Activated CD4-positive, alpha-beta T cell treated with anti-CD3 and anti-CD28 coated beads, Interleukin-2, amount 10 ng/mL, durations not matched to agents 24 days and 14 days (primary cell): ENCODE measurements at regions not wholly inside any gene's neighbourhood (a gene's known extent, or its start where the extent isn't known, plus 50 kb on each side); places are given as distances from the start of the nearest gene placed in this dataset.
"Not testable (repeated sequence)": the region's sequence is repeated elsewhere in the genome, so short reads cannot be mapped to it uniquely, and the experiment has no call there.

Experiments
- DNase-seq: peaks from one replicate; pipeline ENCODE4 v3.0.0; 2022
- H3K27ac Mint-ChIP-seq: one replicate; pipeline ENCODE4 v1.8.0; 2022; ENCODE audit warnings: mild to moderate bottlenecking, mixed read lengths
- H3K27me3 Mint-ChIP-seq: one replicate; pipeline ENCODE4 v1.8.0; 2022; ENCODE audit warnings: mixed read lengths
- H3K36me3 Mint-ChIP-seq: one replicate; pipeline ENCODE4 v1.8.0; 2022; ENCODE audit warnings: low read depth, mild to moderate bottlenecking, mixed read lengths
- H3K4me1 Mint-ChIP-seq: one replicate; pipeline ENCODE4 v1.8.0; 2021; ENCODE audit warnings: mixed read lengths
- H3K4me3 Mint-ChIP-seq: one replicate; pipeline ENCODE4 v1.8.0; 2022; ENCODE audit warnings: mild to moderate bottlenecking, moderate library complexity, mixed read lengths
- H3K9me3 Mint-ChIP-seq: one replicate; pipeline ENCODE4 v1.8.0; 2021; ENCODE audit warnings: mixed read lengths
- intact Hi-C: fragments of 100-400 bp; cut with micrococcal nuclease; formaldehyde crosslinking; loops from one replicate; pipeline ENCODE4 v1.15.1; 2023

DNA sequence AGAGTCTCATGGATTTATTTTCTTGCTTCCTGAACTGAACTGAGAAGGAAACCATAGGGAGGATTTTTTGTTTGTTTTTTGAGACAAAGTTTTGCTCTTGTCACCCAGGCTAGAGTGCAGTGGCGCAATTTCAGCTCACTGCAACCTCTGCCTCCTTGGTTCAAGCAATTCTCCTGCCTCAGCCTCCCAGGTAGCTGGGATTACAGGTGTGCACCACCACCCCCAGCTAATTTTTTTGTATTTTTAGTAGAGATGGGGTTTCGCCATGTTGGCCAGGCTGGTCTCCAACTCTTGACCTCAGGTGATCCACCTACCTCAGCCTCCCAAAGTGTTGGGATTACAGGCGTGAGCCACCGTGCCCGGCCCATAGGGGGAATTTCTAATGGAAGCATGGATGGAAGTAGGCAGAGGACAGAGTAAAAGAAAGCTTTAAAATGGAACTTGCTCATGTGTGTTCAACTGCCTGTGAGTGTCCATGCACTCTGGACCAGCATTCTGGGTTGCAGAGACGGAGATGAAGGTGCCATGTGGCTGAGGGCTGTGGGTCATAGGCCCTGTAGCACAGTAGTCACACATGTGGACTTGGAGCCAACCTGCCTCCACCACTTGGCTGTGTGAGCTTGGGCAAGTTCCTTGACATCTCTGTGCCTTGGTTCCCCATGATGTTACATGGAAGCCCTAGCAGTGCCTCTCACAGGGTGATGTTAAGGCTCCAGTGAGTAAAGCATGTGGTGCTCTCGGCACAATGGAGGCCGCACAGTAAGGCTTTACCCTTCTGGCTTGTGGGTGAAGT, 68.5 kb upstream of the ID2 start:
- Mint-ChIP-seq H3K9me3 (peaks cover 15% of the 10 kb centered on the region), H3K4me1 (peaks cover 12% of the 10 kb centered on the region), H3K27me3 (peaks cover 20% of the 10 kb centered on the region)
- H3K27ac Mint-ChIP-seq, H3K4me3 Mint-ChIP-seq, DNase-seq, H3K36me3 Mint-ChIP-seq, intact Hi-C loops: not testable (repeated sequence)

DNA sequence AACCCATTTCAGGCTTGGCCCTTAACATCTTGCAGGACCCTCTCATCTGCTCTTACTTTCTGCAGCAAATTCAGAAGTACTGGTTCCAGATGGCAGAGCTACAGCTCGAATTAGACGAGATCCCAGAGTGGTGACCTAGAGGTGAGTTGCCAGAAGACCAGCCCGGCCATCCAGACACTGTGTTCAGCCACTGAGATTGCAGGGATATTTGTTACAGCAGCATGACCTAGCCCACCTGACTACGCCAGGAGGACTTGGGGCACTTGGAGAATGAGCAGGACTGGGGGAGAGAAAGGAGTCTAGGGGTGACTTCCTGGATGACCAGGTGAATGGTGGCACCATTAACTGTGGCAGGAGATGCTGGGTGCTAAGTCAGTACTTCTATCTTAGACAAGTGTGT, 67.2 kb upstream of the ID2 start:
- H3K36me3 Mint-ChIP-seq = peaks cover 1% of the 10 kb centered on the region
- DNase-seq = no peak

DNA sequence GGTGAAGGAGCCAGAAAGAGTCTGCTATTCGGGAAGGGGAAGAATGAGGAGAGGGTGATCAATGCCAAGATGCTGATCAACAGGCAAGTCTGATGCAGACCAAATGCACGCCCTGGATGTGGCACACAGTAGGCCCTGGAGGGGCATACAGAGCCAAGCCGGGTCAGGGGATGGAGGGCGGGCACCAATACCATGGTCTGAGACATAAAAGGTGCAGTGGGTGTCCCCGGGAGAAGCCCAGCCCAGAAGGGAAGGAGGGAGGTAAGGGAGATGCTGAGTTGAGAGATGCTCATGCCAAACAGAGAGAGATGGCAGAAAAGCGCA, 66.6 kb upstream of the ID2 start:
- peaks cover 15% of the 10 kb centered on the region for H3K9me3 Mint-ChIP-seq
- peaks cover 1% of the 10 kb centered on the region for H3K36me3 Mint-ChIP-seq
- DNase-seq = no peak
- H3K27me3 Mint-ChIP-seq = peaks cover 31% of the 10 kb centered on the region
- intact Hi-C loops = no loop called here
- H3K27ac Mint-ChIP-seq = no peak overlapping the region
- H3K4me1 Mint-ChIP-seq = peaks cover 3% of the 10 kb centered on the region
- no peak overlapping the region for H3K4me3 Mint-ChIP-seq

More for the DNA sequence above, 67.2 kb upstream of the ID2 start:
- Mint-ChIP-seq H3K4me3 (no peak overlapping the region), H3K4me1 (peaks cover 3% of the 10 kb centered on the region), H3K9me3 (peaks cover 15% of the 10 kb centered on the region), H3K27ac (no peak overlapping the region), H3K27me3 (peaks cover 25% of the 10 kb centered on the region)
- intact Hi-C loops = no loop called here

DNA sequence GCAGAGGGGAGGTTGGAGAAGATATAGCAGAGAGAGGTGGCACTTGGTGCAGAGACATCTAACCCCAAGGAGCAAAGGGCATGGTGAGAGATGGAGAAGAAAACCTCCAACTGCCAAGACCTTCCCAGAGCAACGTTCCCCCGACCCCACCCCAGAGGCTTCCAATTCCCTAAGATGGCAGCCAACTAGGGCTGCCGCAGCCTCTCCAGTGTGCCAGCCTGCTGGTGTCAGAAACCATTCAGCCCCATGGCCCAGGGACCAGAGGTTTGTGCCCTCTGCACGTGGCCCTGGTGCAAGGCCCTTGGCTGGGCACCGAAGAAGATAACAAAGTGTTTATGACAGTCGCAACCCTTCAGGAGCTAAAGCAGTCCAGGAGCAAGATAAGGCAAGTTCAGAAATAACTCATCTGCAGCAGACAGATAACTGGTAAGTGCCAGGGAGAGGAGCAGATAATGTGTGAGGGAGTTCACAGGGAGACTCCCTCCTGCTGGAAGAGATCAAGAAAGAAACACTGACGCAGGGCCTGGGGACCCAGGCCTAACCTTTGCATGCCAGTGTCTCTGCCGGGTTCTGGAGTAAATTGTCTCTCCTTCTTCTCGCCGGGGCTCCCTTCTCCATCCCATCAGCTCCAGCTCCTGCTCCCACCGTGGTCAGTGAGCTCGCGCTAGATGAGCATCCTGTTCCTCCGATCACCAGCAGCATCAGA, 66.1 kb upstream of the ID2 start:
- H3K27ac Mint-ChIP-seq = no peak overlapping the region
- H3K36me3 Mint-ChIP-seq = peaks cover 1% of the 10 kb centered on the region
- DNase-seq = no peak
- peaks cover 36% of the 10 kb centered on the region for H3K27me3 Mint-ChIP-seq
- intact Hi-C loops = no loop called here
- peaks cover 10% of the 10 kb centered on the region for H3K9me3 Mint-ChIP-seq
- H3K4me1 Mint-ChIP-seq = peaks cover 3% of the 10 kb centered on the region
- no peak overlapping the region for H3K4me3 Mint-ChIP-seq

DNA sequence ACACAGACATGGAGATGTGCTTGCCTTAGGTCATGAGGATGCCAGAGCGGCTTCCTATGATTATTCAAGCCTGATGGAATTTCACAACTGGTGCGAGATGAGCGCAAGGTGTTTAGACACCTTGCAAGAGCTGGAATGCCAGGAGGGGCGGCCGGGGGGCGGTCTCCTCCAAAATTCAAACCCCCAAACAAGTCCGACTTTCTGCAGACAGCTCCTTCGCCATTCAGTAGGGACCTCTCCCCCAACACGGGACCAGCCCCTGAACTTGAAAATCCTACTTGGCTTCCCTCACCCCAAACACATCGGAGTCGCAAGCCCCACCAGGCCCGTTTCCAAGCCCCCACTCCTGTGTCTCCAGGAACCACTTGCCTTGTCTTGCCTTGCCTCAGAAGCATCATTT, 64.8 kb upstream of the ID2 start:
- peaks cover 5% of the 10 kb centered on the region for H3K9me3 Mint-ChIP-seq
- intact Hi-C loops = no loop called here
- no peak overlapping the region for H3K4me3 Mint-ChIP-seq
- H3K36me3 Mint-ChIP-seq = no peaks in the 10 kb centered on the region
- H3K27ac Mint-ChIP-seq = no peak overlapping the region
- DNase-seq = no peak
- H3K27me3 Mint-ChIP-seq = peaks cover 43% of the 10 kb centered on the region
- H3K4me1 Mint-ChIP-seq = peaks cover 3% of the 10 kb centered on the region

DNA sequence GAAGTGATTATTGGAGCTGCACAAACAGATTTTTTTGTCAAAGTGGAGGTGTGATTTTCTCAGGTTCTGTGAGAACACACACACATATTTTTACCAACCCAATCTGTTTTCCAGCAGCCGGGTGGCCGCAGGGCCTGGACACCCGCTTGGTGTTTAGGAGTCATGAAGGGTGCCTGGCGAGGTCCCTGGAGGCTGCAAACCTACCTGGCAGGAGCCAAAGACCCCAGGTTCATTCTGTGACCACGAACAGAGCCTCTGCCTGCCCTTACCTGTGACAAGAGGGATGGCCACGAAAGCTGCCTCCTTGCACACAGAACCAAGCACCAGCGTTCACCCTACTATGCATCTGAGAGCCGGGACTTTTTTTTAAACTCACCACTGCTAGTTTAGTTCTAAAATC, 64.3 kb upstream of the ID2 start:
- Mint-ChIP-seq H3K4me1 (peaks cover 4% of the 10 kb centered on the region), H3K27me3 (peaks cover 45% of the 10 kb centered on the region), H3K4me3 (no peak overlapping the region), H3K9me3 (peaks cover 5% of the 10 kb centered on the region), H3K27ac (no peak overlapping the region), H3K36me3 (no peaks in the 10 kb centered on the region)
- intact Hi-C loops = no loop called here
- no peak for DNase-seq

DNA sequence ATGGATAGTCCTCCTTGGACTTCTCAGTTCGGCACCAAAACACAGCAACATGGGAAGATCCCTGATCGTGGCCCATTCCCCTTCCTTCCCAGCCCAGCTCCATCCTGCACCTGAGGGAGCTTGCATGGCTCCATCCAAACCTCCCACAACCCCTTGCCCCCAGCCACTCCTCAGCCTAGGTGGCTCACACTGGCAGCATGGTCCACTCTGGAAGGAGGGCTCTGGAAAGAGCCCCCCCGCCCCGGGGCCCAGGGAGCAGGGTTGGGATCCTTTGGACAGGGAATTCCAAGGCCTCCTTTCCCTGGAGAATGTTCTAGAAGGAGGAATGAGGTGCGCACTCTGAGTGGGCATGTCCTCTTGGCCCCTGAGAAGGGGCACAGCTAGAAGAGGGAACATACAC, 62.8 kb upstream of the ID2 start:
- Mint-ChIP-seq H3K4me1 (peaks cover 7% of the 10 kb centered on the region), H3K27me3 (peaks cover 52% of the 10 kb centered on the region), H3K36me3 (no peaks in the 10 kb centered on the region), H3K27ac (no peak overlapping the region), H3K9me3 (peaks cover 5% of the 10 kb centered on the region), H3K4me3 (no peak overlapping the region)
- intact Hi-C loops = no loop called here
- no peak for DNase-seq

DNA sequence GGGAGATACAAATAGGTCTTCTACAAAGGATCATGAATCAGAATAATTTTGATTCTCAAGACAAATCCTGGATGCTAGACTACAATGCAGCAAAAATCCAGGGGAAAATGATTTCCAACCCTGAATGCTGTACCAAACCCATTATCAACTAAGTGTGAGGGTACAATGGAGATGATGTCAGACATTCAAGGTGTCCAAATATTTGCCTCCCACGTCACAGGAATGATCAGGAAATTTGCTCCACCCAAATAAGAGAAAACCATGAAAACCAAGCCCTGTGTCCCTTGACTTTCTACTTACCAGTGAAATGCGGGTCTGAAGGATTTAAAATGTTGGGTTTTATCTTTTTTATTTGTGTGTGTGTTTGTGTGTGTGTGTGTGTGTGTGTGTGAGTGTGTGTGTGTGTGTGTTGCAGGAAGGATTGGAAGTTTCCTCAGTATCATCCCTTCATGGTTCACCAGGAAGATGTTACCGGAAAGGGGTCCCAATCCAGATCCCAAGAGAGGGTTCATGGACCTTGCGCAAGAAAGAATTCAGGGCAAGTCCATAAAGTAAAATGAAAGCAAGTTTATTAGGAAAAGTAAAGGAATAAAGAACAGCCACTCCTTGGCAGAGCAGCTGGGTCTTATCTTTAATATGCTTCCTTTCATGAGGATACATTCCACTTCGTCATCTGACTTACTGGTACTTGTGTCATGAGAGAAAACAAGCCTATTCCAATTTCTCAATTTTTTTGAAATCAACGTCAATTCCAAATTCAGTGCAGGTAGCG, 61.1 kb upstream of the ID2 start:
- Mint-ChIP-seq H3K4me1 (peaks cover 7% of the 10 kb centered on the region), H3K9me3 (no peaks in the 10 kb centered on the region), H3K36me3 (no peaks in the 10 kb centered on the region), H3K4me3 (no peak overlapping the region), H3K27me3 (peaks cover 44% of the 10 kb centered on the region), H3K27ac (no peak overlapping the region)
- intact Hi-C loops = no loop called here
- no peak for DNase-seq

DNA sequence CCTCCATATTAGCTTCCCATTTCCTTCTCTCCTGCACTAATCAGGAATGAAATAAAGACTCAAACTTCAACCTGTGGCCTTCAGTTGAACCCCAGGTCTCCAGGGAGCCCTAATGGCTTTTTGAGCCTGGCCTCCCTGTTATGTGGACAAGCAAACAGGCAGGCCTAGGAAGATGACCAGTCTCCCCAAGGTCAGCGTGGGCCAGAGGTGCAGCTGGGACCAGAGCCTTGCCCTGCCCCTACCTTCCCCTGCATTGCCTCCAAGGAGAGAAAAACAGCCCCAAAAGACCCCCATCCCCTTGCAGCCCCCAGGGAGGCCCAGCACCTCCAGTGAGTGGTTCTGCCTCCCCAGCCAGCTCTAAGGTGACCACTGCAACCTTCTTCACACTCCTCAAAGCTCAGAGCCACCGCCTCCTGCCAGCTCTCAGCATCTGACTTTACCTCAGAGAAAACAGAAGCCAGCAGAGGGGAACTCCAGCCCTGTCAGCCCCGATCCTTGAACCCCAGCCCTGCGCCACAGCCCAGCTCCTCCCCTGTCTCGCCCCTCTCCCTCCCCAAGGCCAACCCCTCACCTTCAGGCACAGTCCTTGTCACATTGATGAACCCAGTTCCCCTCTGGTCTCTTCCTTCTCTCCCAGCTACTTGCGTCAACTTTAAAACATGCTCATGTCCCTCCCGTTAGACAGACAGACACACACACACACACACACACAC, 59.5 kb upstream of the ID2 start:
- no peaks in the 10 kb centered on the region for H3K9me3 Mint-ChIP-seq
- no peak overlapping the region for H3K4me3 Mint-ChIP-seq
- intact Hi-C loops = no loop called here
- no peak overlapping the region for H3K27ac Mint-ChIP-seq
- H3K4me1 Mint-ChIP-seq = peaks cover 11% of the 10 kb centered on the region
- H3K36me3 Mint-ChIP-seq = no peaks in the 10 kb centered on the region
- DNase-seq = no peak
- H3K27me3 Mint-ChIP-seq = peaks cover 40% of the 10 kb centered on the region

DNA sequence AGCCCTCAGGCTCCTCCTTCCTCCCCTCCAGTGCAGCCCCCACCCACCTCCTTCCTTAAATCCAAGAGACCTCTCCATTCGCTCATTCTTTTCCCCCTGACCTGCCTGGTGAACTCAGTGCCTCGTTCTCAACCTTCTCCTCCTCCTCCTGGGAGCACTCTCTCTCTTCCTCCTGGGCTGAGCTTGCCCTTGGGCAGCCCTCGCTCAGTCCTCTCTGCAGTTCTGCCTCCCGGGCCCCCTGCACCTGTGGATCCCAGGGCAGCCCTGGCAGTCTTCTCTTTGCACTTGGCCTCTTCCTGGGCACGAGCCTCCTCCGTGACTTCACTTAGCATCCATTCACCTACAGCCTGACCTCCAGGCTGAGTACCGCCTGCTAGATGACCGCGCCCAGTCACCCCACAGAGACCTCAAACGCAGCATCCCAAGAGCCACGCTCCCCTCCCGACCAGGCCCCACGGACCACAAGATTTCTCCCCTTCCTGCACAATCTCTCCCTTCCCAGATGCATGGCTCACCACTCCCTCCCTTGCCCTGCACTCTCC, 58.9 kb upstream of the ID2 start:
- Mint-ChIP-seq H3K4me1 (peaks cover 11% of the 10 kb centered on the region), H3K4me3 (no peak overlapping the region), H3K27me3 (peaks cover 36% of the 10 kb centered on the region), H3K36me3 (no peaks in the 10 kb centered on the region), H3K27ac (no peak overlapping the region), H3K9me3 (no peaks in the 10 kb centered on the region)
- intact Hi-C loops = no loop called here
- DNase-seq = no peak

DNA sequence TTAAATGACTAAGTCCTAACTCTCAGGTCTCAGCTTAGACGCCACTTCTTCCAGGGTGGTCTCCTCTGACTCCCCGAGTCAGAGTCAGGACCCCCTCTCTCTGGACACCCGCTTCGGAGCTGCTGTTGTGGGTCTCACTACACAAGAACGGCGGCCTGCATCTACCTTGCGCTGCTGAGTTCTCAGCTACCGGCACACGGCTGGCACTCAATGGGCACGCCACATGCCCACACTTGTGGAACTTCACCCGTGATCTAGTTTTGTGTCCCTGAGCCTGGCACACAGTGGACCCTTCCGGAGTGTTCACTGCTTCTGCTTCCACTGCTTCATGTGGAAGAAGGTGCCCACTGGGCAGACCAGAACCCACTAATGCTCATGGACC, 58.3 kb upstream of the ID2 start:
- Mint-ChIP-seq H3K27ac (no peak overlapping the region), H3K36me3 (no peaks in the 10 kb centered on the region), H3K27me3 (peaks cover 33% of the 10 kb centered on the region), H3K9me3 (no peaks in the 10 kb centered on the region), H3K4me1 (peaks cover 11% of the 10 kb centered on the region), H3K4me3 (no peak overlapping the region)
- DNase-seq = no peak
- intact Hi-C loops = no loop called here

DNA sequence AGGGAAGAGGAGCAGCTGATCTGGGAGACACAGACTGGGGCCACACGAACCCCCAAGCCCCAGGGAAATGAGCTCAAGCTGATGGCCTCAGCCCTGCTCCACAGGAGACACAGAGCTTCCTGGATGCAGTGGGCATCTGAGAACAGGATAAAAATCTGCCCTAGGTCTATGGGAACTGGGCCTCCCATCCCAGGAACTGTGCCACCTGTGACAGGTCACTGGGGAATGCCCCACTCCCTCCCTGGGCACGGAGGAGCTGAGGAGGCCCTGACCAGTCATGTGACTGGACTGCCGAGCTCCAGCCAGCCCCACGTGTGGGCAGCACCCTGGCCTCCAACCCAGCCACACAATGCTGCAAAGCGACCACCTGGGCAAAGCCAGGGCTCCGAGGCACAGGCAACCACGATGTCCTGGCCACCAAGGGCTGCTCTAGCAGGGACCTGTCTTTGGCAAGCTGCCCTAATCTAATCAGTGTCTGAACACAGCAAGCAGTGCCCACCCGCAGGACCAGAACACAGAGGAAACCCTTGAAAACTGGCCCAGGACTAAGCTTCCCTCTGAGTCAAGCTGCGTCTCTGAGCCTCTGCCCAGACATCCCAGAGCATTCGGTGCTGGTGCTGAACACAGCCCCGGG, 57.8 kb upstream of the ID2 start:
- Mint-ChIP-seq H3K4me1 (peaks cover 11% of the 10 kb centered on the region), H3K36me3 (no peaks in the 10 kb centered on the region), H3K4me3 (no peak overlapping the region), H3K27ac (no peak overlapping the region), H3K9me3 (no peaks in the 10 kb centered on the region), H3K27me3 (peaks cover 32% of the 10 kb centered on the region)
- intact Hi-C loops = no loop called here
- DNase-seq = no peak

DNA sequence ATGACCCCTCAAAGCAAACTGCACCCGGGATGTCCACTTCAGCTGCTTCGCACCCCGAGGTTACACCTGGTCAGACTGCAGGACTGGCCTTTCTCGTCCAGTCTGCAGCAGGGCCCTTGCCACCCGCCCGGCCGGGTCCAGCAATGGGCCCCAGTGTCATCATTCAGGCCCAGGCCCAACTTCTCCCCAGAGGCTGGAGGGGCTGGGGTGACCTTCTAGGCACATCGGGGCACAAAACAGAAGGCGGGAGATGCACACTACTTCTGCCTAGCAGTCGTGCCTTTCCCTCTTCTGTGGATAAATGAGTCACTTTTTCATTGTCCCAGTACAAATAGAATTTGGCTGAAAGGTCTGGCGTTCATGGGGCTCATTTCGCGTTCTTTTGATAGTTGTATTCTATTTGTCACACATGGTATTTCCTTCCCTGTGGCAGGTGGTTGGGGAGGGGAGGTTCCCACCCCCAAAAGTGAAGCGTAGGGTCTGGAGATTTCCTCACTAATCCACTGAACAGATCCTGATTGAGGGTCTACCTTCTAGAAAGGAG, 56.9 kb upstream of the ID2 start:
- H3K27me3 Mint-ChIP-seq = peaks cover 28% of the 10 kb centered on the region
- H3K4me1 Mint-ChIP-seq = peaks cover 11% of the 10 kb centered on the region
- H3K4me3 Mint-ChIP-seq = no peak overlapping the region
- peak overlapping the region; percentile 39 for H3K27ac Mint-ChIP-seq
- H3K36me3 Mint-ChIP-seq = no peaks in the 10 kb centered on the region
- intact Hi-C loops = no loop called here
- no peak for DNase-seq
- H3K9me3 Mint-ChIP-seq = no peaks in the 10 kb centered on the region
